Cerebellar cortex (tissue), 1 donor: ENCODE measurements at regions not wholly inside any gene's neighbourhood (a gene's known extent, or its start where the extent isn't known, plus 50 kb on each side); places are given as distances from the start of the nearest gene placed in this dataset.
A peak's percentile ranks its signal among the peaks of the same experiment; 100 is the strongest.
"Not testable (repeated sequence)": the region's sequence is repeated elsewhere in the genome, so short reads cannot be mapped to it uniquely, and the experiment has no call there.

ENCODE experiments used
- DNase-seq: peaks from one replicate; pipeline ENCODE4 v3.0.0-alpha.2; 2015; ENCODE audit warnings: low spot score

- DNase-seq: no peak
These were observed 57.8 kb downstream of the OR2B2 start for GRCh38 chr6:27854421-27854820.

GRCh38 chr6:27851440-27851839 lies 60.8 kb downstream of the OR2B2 start:
- no peak for DNase-seq

- not testable (repeated sequence) for DNase-seq
These were observed 63.2 kb downstream of the OR2B2 start for GRCh38 chr6:27849001-27849400.

GRCh38 chr6:27847706-27848105 lies 64.5 kb downstream of the OR2B2 start:
- DNase-seq: no peak

- DNase-seq: no peak
These were observed 71.6 kb downstream of the OR2B2 start for GRCh38 chr6:27840572-27840971.

- peak; percentile 42 for DNase-seq
These were observed 72.3 kb downstream of the OR2B2 start for GRCh38 chr6:27839626-27840475.

- DNase-seq: peak; percentile 46
These were observed 73.1 kb downstream of the OR2B2 start for GRCh38 chr6:27838945-27839625.

GRCh38 chr6:27838058-27838944 lies 73.9 kb downstream of the OR2B2 start:
- peak; percentile 99 for DNase-seq

GRCh38 chr6:27837625-27838057 lies 74.6 kb downstream of the OR2B2 start:
- DNase-seq: peak; percentile 65

GRCh38 chr6:27836783-27837624 lies 75.2 kb downstream of the OR2B2 start:
- peak; percentile 89 for DNase-seq

- no peak for DNase-seq
These were observed 75.9 kb downstream of the OR2B2 start for GRCh38 chr6:27836141-27836782.

- no peak for DNase-seq
These were observed 77.2 kb downstream of the OR2B2 start for GRCh38 chr6:27834879-27835549.

GRCh38 chr6:27834384-27834783 lies 77.8 kb downstream of the OR2B2 start:
- no peak for DNase-seq

GRCh38 chr6:27831434-27832081 lies 80.6 kb downstream of the OR2B2 start:
- not testable (repeated sequence) for DNase-seq

- DNase-seq: not testable (repeated sequence)
These were observed 81.4 kb downstream of the OR2B2 start for GRCh38 chr6:27830600-27831433.

- no peak for DNase-seq
These were observed 82.0 kb downstream of the OR2B2 start for GRCh38 chr6:27830212-27830599.

GRCh38 chr6:27829453-27830211 lies 82.6 kb downstream of the OR2B2 start:
- no peak for DNase-seq

- DNase-seq: not testable (repeated sequence)
These were observed 84.7 kb downstream of the OR2B2 start for GRCh38 chr6:27827477-27827876.
